ENCODE measurements at regions not wholly inside any gene's neighbourhood (a gene's known extent, or its start where the extent isn't known, plus 50 kb on each side); places are given as distances from the start of the nearest gene placed in this dataset.

DNA sequence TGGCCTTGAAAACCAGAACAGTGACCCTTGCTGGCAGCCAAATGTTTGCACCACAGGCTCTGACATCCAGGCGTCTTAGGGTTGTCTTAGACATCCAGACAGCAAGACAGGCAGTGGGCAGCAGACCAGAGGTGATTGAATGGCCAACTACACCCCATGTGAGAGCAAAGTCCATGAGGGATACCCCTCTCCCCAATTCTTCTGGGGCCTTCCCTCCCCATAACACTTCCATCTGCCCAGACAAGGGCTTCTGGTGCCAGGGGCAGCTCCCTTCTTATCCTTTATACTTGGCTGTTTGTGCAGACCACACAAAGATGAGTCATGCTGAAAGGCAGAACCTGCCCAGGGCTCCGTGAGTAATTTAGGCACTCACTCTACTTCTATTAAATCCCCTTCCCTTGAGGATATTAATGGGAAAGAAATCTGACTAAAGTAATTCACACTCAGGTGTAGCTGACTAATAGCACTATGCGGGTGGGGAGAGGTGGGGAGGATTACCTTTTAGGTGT lies 257.9 kb downstream of the UACA start:
- TF ChIP-seq, protein P1, sequence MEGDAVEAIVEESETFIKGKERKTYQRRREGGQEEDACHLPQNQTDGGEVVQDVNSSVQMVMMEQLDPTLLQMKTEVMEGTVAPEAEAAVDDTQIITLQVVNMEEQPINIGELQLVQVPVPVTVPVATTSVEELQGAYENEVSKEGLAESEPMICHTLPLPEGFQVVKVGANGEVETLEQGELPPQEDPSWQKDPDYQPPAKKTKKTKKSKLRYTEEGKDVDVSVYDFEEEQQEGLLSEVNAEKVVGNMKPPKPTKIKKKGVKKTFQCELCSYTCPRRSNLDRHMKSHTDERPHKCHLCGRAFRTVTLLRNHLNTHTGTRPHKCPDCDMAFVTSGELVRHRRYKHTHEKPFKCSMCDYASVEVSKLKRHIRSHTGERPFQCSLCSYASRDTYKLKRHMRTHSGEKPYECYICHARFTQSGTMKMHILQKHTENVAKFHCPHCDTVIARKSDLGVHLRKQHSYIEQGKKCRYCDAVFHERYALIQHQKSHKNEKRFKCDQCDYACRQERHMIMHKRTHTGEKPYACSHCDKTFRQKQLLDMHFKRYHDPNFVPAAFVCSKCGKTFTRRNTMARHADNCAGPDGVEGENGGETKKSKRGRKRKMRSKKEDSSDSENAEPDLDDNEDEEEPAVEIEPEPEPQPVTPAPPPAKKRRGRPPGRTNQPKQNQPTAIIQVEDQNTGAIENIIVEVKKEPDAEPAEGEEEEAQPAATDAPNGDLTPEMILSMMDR (IDR thresholded peaks at IDR 0.05), result no peak
- no peak for TF ChIP-seq POLR2A (IDR thresholded peaks at IDR 0.05)
